ENCODE measurements at regions not wholly inside any gene's neighbourhood (a gene's known extent, or its start where the extent isn't known, plus 50 kb on each side); places are given as distances from the start of the nearest gene placed in this dataset.

DNA sequence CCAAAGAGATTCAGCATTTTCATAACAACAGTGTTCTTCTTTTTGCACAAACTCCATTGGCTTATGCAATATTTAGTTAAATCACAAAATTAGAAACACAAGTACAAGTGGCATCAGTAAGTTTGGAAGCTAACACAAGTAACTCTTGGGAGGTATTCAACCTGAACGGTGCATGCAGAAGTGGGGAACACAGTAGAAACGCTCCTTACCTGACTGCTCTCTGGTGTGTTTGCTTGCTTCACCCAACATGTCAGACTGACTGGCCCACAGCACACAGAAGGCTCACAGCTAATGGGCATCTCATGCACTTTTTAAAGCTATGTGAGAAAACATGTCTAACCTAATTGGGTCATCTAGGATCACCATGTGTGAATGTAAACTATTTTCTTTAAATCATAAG, 133.6 kb downstream of the MAGEB17 start:
- Mint-ChIP-seq H3K4me1 (ENCODE audit: unreplicated experiment) (no peaks in the 10 kb centered on the region), H3K27ac (ENCODE audit: unreplicated experiment) (no peak overlapping the region), H3K9me3 (ENCODE audit: unreplicated experiment) (no peaks in the 10 kb centered on the region), H3K4me3 (ENCODE audit: unreplicated experiment) (no peak overlapping the region), H3K36me3 (ENCODE audit: low read depth, unreplicated experiment) (no peaks in the 10 kb centered on the region), H3K27me3 (ENCODE audit: unreplicated experiment) (no peaks in the 10 kb centered on the region)
- TF ChIP-seq, protein P1, sequence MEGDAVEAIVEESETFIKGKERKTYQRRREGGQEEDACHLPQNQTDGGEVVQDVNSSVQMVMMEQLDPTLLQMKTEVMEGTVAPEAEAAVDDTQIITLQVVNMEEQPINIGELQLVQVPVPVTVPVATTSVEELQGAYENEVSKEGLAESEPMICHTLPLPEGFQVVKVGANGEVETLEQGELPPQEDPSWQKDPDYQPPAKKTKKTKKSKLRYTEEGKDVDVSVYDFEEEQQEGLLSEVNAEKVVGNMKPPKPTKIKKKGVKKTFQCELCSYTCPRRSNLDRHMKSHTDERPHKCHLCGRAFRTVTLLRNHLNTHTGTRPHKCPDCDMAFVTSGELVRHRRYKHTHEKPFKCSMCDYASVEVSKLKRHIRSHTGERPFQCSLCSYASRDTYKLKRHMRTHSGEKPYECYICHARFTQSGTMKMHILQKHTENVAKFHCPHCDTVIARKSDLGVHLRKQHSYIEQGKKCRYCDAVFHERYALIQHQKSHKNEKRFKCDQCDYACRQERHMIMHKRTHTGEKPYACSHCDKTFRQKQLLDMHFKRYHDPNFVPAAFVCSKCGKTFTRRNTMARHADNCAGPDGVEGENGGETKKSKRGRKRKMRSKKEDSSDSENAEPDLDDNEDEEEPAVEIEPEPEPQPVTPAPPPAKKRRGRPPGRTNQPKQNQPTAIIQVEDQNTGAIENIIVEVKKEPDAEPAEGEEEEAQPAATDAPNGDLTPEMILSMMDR (IDR thresholded peaks at IDR 0.05; ENCODE audit: unreplicated experiment): no peak
- DNase-seq (ENCODE audit: low spot score): no peak

DNA sequence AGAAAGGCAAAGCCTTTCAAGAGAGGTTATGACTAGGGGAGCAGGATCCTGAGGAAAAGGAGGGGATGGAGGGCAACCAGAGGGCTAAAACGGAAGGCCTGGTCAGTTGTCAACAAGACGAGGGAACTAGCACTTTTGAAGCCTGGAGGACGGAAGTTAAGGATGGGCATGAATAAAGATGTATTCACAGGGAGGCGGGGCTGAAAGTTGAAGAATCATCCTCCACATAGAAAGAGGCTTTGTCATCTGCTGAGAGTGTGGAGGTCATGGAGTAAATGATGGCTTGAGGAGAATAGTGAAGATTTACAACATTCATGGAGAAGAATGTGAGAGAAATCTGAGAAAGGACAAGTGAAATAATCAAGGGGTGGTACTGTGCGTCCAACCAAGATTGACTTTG, 137.5 kb downstream of the MAGEB17 start:
- H3K27ac Mint-ChIP-seq (ENCODE audit: unreplicated experiment): no peak overlapping the region
- DNase-seq (ENCODE audit: low spot score): no peak
- H3K4me3 Mint-ChIP-seq (ENCODE audit: unreplicated experiment): no peak overlapping the region
- no peaks in the 10 kb centered on the region for H3K9me3 Mint-ChIP-seq (ENCODE audit: unreplicated experiment)
- no peaks in the 10 kb centered on the region for H3K36me3 Mint-ChIP-seq (ENCODE audit: low read depth, unreplicated experiment)
- H3K27me3 Mint-ChIP-seq (ENCODE audit: unreplicated experiment): no peaks in the 10 kb centered on the region
- no peaks in the 10 kb centered on the region for H3K4me1 Mint-ChIP-seq (ENCODE audit: unreplicated experiment)
- TF ChIP-seq, protein P1 (IDR thresholded peaks at IDR 0.05; ENCODE audit: unreplicated experiment): no peak

DNA sequence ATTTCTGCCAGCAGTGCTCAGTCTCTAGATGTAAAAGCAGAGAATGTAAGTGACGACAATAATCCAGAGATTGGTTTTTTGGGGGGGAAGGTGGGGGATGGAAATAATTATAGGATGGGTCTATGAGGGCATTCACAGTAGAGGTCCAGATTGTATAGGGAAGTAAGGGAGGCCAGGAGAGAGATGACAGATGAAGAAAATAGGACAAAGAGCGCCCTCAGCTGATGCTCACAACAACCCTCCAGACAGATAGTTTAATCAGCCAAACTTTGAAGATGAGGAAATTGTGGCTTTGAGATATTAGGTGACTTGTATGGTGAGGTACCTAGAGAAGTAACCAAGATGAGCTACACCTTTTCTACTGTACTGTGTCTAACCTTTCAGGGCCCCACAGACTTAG, 137.9 kb downstream of the MAGEB17 start:
- no peak for DNase-seq (ENCODE audit: low spot score)
- Mint-ChIP-seq H3K4me3 (ENCODE audit: unreplicated experiment) (no peak overlapping the region), H3K27me3 (ENCODE audit: unreplicated experiment) (no peaks in the 10 kb centered on the region), H3K4me1 (ENCODE audit: unreplicated experiment) (no peaks in the 10 kb centered on the region), H3K9me3 (ENCODE audit: unreplicated experiment) (no peaks in the 10 kb centered on the region), H3K36me3 (ENCODE audit: low read depth, unreplicated experiment) (no peaks in the 10 kb centered on the region), H3K27ac (ENCODE audit: unreplicated experiment) (no peak overlapping the region)
- TF ChIP-seq, protein P1 (IDR thresholded peaks at IDR 0.05; ENCODE audit: unreplicated experiment): no peak

DNA sequence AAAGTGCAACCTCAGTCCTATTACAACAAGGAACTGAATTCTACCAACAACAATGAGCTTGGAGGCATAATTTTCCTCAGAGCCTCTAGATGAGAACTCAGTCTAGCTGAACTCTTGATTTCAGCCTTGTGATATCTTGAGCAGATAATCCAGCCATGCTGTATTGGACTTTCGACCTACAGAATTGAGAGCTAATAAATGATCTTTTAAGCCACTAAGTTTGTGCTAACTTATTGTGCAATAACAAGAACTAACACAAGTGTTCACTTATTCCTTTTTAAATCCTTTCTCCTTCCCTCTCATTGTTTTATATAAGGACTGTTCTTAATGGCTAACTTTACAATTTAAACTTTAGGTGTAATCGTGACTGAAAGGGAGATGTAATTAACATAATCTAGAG, 140.7 kb downstream of the MAGEB17 start:
- Mint-ChIP-seq H3K4me3 (ENCODE audit: unreplicated experiment) (no peak overlapping the region), H3K36me3 (ENCODE audit: low read depth, unreplicated experiment) (no peaks in the 10 kb centered on the region), H3K4me1 (ENCODE audit: unreplicated experiment) (no peaks in the 10 kb centered on the region), H3K27ac (ENCODE audit: unreplicated experiment) (no peak overlapping the region), H3K9me3 (ENCODE audit: unreplicated experiment) (no peaks in the 10 kb centered on the region), H3K27me3 (ENCODE audit: unreplicated experiment) (no peaks in the 10 kb centered on the region)
- DNase-seq (ENCODE audit: low spot score): no peak
- TF ChIP-seq, protein P1 (IDR thresholded peaks at IDR 0.05; ENCODE audit: unreplicated experiment): no peak

DNA sequence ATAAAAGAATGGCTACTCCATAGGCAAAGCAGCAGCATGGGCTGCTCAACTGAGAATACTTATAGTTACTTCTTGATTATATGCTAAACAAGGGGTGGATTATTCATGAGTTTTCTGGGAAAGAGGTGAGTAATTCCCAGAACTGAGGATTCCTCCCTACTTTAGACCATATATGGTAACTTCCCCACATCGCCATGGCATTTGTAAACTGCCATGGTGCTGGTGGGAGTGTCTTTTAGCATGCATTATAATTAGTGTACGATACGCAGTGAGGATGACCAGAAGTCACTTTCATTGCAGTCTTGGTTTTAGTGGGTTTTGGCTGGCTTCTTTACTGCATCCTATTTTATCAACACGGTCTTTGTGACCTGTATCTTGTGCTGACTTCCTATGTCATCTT, 141.5 kb downstream of the MAGEB17 start:
- H3K36me3 Mint-ChIP-seq (ENCODE audit: low read depth, unreplicated experiment): no peaks in the 10 kb centered on the region
- no peaks in the 10 kb centered on the region for H3K4me1 Mint-ChIP-seq (ENCODE audit: unreplicated experiment)
- H3K27me3 Mint-ChIP-seq (ENCODE audit: unreplicated experiment): no peaks in the 10 kb centered on the region
- TF ChIP-seq, protein P1 (IDR thresholded peaks at IDR 0.05; ENCODE audit: unreplicated experiment): no peak
- DNase-seq (ENCODE audit: low spot score): no peak
- no peak overlapping the region for H3K27ac Mint-ChIP-seq (ENCODE audit: unreplicated experiment)
- H3K9me3 Mint-ChIP-seq (ENCODE audit: unreplicated experiment): no peaks in the 10 kb centered on the region
- H3K4me3 Mint-ChIP-seq (ENCODE audit: unreplicated experiment): no peak overlapping the region

All from endothelial cell (in vitro differentiated cells).